Transverse colon (tissue), 4 donors: ENCODE measurements at regions not wholly inside any gene's neighbourhood (a gene's known extent, or its start where the extent isn't known, plus 50 kb on each side); places are given as distances from the start of the nearest gene placed in this dataset.

Experiments used
- POLR2A ChIP-seq: fragments of 450-650 bp; IDR thresholded peaks from one replicate; pipeline ENCODE4 v1.6.1; 2016; ENCODE audit warnings: antibody characterized with exemption, mild to moderate bottlenecking, moderate library complexity
- POLR2AphosphoS5 ChIP-seq, 3 donors: sonication (generic); formaldehyde crosslinking; IDR thresholded peaks; one replicate each; pipeline ENCODE4 v1.6.1; 2016; ENCODE audit warnings: antibody characterized with exemption in 3 of 3
- TF ChIP-seq, protein P1 (sequence below), 5 experiments: fragments of 200-600 bp in 3 of 5; fragments of 450-650 bp in 2 of 5; sonication (generic) in 3 of 5; IDR thresholded peaks; 1 replicate in 2 of 5; 2 replicates in 3 of 5; pipeline ENCODE4 v1.5.1; 2016 to 2017; ENCODE audit warnings: antibody characterized with exemption in 5 of 5, inconsistent platforms in 3 of 5, mild to moderate bottlenecking in 2 of 5, moderate library complexity in 1 of 5

- TF ChIP-seq POLR2AphosphoS5 (IDR thresholded peaks at IDR 0.05) (no peak), POLR2A (no peak)
- TF ChIP-seq, protein P1, sequence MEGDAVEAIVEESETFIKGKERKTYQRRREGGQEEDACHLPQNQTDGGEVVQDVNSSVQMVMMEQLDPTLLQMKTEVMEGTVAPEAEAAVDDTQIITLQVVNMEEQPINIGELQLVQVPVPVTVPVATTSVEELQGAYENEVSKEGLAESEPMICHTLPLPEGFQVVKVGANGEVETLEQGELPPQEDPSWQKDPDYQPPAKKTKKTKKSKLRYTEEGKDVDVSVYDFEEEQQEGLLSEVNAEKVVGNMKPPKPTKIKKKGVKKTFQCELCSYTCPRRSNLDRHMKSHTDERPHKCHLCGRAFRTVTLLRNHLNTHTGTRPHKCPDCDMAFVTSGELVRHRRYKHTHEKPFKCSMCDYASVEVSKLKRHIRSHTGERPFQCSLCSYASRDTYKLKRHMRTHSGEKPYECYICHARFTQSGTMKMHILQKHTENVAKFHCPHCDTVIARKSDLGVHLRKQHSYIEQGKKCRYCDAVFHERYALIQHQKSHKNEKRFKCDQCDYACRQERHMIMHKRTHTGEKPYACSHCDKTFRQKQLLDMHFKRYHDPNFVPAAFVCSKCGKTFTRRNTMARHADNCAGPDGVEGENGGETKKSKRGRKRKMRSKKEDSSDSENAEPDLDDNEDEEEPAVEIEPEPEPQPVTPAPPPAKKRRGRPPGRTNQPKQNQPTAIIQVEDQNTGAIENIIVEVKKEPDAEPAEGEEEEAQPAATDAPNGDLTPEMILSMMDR (IDR thresholded peaks at IDR 0.05) = no peak
Measured at GRCh38 chr7:37518266-37518665, 69.6 kb upstream of the ELMO1 start.
